Breast epithelium (tissue), 3 donors: ENCODE measurements at regions not wholly inside any gene's neighbourhood (a gene's known extent, or its start where the extent isn't known, plus 50 kb on each side); places are given as distances from the start of the nearest gene placed in this dataset.

ENCODE experiments used
- POLR2AphosphoS5 ChIP-seq, 3 donors: sonication (generic); formaldehyde crosslinking; IDR thresholded peaks; one replicate each; pipeline ENCODE4 v1.6.1; 2017; ENCODE audit warnings: antibody characterized with exemption in 3 of 3
- TF ChIP-seq, protein P1 (sequence below), 3 donors: fragments of 450-650 bp; IDR thresholded peaks; one replicate each; pipeline ENCODE4 v1.5.1; 2016 to 2017; ENCODE audit warnings: antibody characterized with exemption in 3 of 3, mild to moderate bottlenecking in 3 of 3, moderate library complexity in 3 of 3

- no peak for TF ChIP-seq POLR2AphosphoS5 (IDR thresholded peaks at IDR 0.05)
- TF ChIP-seq, protein P1, sequence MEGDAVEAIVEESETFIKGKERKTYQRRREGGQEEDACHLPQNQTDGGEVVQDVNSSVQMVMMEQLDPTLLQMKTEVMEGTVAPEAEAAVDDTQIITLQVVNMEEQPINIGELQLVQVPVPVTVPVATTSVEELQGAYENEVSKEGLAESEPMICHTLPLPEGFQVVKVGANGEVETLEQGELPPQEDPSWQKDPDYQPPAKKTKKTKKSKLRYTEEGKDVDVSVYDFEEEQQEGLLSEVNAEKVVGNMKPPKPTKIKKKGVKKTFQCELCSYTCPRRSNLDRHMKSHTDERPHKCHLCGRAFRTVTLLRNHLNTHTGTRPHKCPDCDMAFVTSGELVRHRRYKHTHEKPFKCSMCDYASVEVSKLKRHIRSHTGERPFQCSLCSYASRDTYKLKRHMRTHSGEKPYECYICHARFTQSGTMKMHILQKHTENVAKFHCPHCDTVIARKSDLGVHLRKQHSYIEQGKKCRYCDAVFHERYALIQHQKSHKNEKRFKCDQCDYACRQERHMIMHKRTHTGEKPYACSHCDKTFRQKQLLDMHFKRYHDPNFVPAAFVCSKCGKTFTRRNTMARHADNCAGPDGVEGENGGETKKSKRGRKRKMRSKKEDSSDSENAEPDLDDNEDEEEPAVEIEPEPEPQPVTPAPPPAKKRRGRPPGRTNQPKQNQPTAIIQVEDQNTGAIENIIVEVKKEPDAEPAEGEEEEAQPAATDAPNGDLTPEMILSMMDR (IDR thresholded peaks at IDR 0.05) = no peak
These were observed 808.3 kb downstream of the VGLL3 start for GRCh38 chr3:86182606-86183005.
